ENCODE measurements at regions not wholly inside any gene's neighbourhood (a gene's known extent, or its start where the extent isn't known, plus 50 kb on each side); places are given as distances from the start of the nearest gene placed in this dataset.
"Not testable (repeated sequence)": the region's sequence is repeated elsewhere in the genome, so short reads cannot be mapped to it uniquely, and the experiment has no call there.

- no CpG with 5 or more reads among the region's 2 CpGs for WGBS (ENCODE audit: insufficient coverage)
- H3K9me3 Mint-ChIP-seq (ENCODE audit: insufficient read depth); H3K27ac ChIP-seq (ENCODE audit: low read length in 2 of 2); H3K27me3 ChIP-seq (replicated peaks in 1 of 4; ENCODE audit: control extremely low read depth in 1 of 4, control insufficient read depth in 3 of 4, insufficient read depth in 4 of 4, low read length in 3 of 4); H3K4me1 Mint-ChIP-seq; H3K4me2 ChIP-seq (replicated peaks; ENCODE audit: low read depth, low read length, poor library complexity, severe bottlenecking); H3K27ac Mint-ChIP-seq; DNase-seq; H3K79me2 ChIP-seq (ENCODE audit: control insufficient read depth, insufficient read depth, low read length); H3K9me3 ChIP-seq (ENCODE audit: control extremely low read depth in 1 of 3, control insufficient read depth in 2 of 3, insufficient read depth in 1 of 3, low read length in 2 of 3); H3K4me3 ChIP-seq (ENCODE audit: control extremely low read depth in 1 of 5, extremely low read depth in 1 of 5, insufficient read depth in 1 of 5, low read depth in 2 of 5, low read length in 4 of 5); H3K4me3 Mint-ChIP-seq; H2AFZ ChIP-seq (ENCODE audit: insufficient read depth, low read depth, low read length, poor library complexity, severe bottlenecking); intact Hi-C loops (cut with micrococcal nuclease); H3K9ac ChIP-seq (ENCODE audit: low read length); ATAC-seq (ENCODE audit: low read depth); CTCF ChIA-PET; H3K27me3 Mint-ChIP-seq; H4K20me1 ChIP-seq (ENCODE audit: control insufficient read depth, insufficient read depth, low read length, poor library complexity, severe bottlenecking); H3K36me3 ChIP-seq (replicated peaks in 1 of 2; ENCODE audit: control extremely low read depth in 1 of 2, control insufficient read depth in 1 of 2, extremely low read depth in 1 of 2, insufficient read depth in 2 of 2, low read length in 1 of 2); POLR2A ChIA-PET; H3K4me1 ChIP-seq (ENCODE audit: control insufficient read depth in 2 of 2, insufficient read depth in 2 of 2, low read length in 2 of 2): not testable (repeated sequence)
Observed at GRCh38 chrY:26167332-26167731, 545.4 kb downstream of the CDY1 start.

- H3K27ac Mint-ChIP-seq; H3K9ac ChIP-seq (ENCODE audit: low read length); CTCF ChIA-PET; H3K9me3 Mint-ChIP-seq (ENCODE audit: insufficient read depth); H2AFZ ChIP-seq (ENCODE audit: insufficient read depth, low read depth, low read length, poor library complexity, severe bottlenecking); H3K4me2 ChIP-seq (replicated peaks; ENCODE audit: low read depth, low read length, poor library complexity, severe bottlenecking); H3K79me2 ChIP-seq (ENCODE audit: control insufficient read depth, insufficient read depth, low read length); H4K20me1 ChIP-seq (ENCODE audit: control insufficient read depth, insufficient read depth, low read length, poor library complexity, severe bottlenecking); H3K27ac ChIP-seq (ENCODE audit: low read length in 2 of 2); ATAC-seq (ENCODE audit: low read depth); H3K27me3 ChIP-seq (replicated peaks in 1 of 4; ENCODE audit: control extremely low read depth in 1 of 4, control insufficient read depth in 3 of 4, insufficient read depth in 4 of 4, low read length in 3 of 4); intact Hi-C loops (cut with micrococcal nuclease); H3K4me3 Mint-ChIP-seq; H3K9me3 ChIP-seq (ENCODE audit: control extremely low read depth in 1 of 3, control insufficient read depth in 2 of 3, insufficient read depth in 1 of 3, low read length in 2 of 3); POLR2A ChIA-PET; H3K4me1 Mint-ChIP-seq; H3K4me1 ChIP-seq (ENCODE audit: control insufficient read depth in 2 of 2, insufficient read depth in 2 of 2, low read length in 2 of 2); H3K27me3 Mint-ChIP-seq; H3K4me3 ChIP-seq (ENCODE audit: control extremely low read depth in 1 of 5, extremely low read depth in 1 of 5, insufficient read depth in 1 of 5, low read depth in 2 of 5, low read length in 4 of 5); H3K36me3 ChIP-seq (replicated peaks in 1 of 2; ENCODE audit: control extremely low read depth in 1 of 2, control insufficient read depth in 1 of 2, extremely low read depth in 1 of 2, insufficient read depth in 2 of 2, low read length in 1 of 2); DNase-seq: not testable (repeated sequence)
- no CpG with 5 or more reads among the region's 6 CpGs for WGBS (ENCODE audit: insufficient coverage)
Observed at GRCh38 chrY:26179326-26179725, 557.4 kb downstream of the CDY1 start.

DNA sequence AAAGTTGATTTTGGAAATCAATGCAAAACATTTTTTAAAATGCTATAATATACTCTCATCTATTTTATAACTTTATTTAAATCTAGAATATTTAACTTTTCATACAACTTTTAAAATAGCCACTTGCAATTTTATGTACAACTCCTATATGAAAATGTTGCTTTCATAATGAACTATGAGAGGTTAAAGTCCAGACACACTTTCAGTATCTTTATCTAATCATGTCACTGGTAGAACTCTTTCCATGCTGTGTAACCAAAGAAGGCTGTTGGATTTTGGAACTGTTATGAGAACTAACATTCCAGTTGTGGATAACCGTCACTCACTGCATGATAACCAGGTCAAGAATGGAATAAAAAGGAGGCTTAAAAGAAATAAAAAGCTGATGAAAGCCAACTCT, 603.1 kb downstream of the CDY1 start:
- H3K27ac Mint-ChIP-seq; H3K4me3 Mint-ChIP-seq; ATAC-seq (ENCODE audit: low read depth); H3K4me1 ChIP-seq (ENCODE audit: control insufficient read depth in 2 of 2, insufficient read depth in 2 of 2, low read length in 2 of 2); H3K79me2 ChIP-seq (ENCODE audit: control insufficient read depth, insufficient read depth, low read length); POLR2A ChIA-PET; H3K4me2 ChIP-seq (replicated peaks; ENCODE audit: low read depth, low read length, poor library complexity, severe bottlenecking); H3K27ac ChIP-seq (ENCODE audit: low read length in 2 of 2); H3K4me3 ChIP-seq (ENCODE audit: control extremely low read depth in 1 of 5, extremely low read depth in 1 of 5, insufficient read depth in 1 of 5, low read depth in 2 of 5, low read length in 4 of 5); H2AFZ ChIP-seq (ENCODE audit: insufficient read depth, low read depth, low read length, poor library complexity, severe bottlenecking); H3K27me3 Mint-ChIP-seq; CTCF ChIA-PET; H3K27me3 ChIP-seq (replicated peaks in 1 of 4; ENCODE audit: control extremely low read depth in 1 of 4, control insufficient read depth in 3 of 4, insufficient read depth in 4 of 4, low read length in 3 of 4); H3K9ac ChIP-seq (ENCODE audit: low read length); intact Hi-C loops (cut with micrococcal nuclease); DNase-seq; H3K9me3 Mint-ChIP-seq (ENCODE audit: insufficient read depth); H3K4me1 Mint-ChIP-seq; H3K9me3 ChIP-seq (ENCODE audit: control extremely low read depth in 1 of 3, control insufficient read depth in 2 of 3, insufficient read depth in 1 of 3, low read length in 2 of 3); H3K36me3 ChIP-seq (replicated peaks in 1 of 2; ENCODE audit: control extremely low read depth in 1 of 2, control insufficient read depth in 1 of 2, extremely low read depth in 1 of 2, insufficient read depth in 2 of 2, low read length in 1 of 2); H4K20me1 ChIP-seq (ENCODE audit: control insufficient read depth, insufficient read depth, low read length, poor library complexity, severe bottlenecking): not testable (repeated sequence)
- WGBS (ENCODE audit: insufficient coverage): no CpG with 5 or more reads among the region's 1 CpG

- H3K79me2 ChIP-seq (ENCODE audit: control insufficient read depth, insufficient read depth, low read length); DNase-seq; H3K27ac ChIP-seq (ENCODE audit: low read length in 2 of 2); H3K4me3 ChIP-seq (ENCODE audit: control extremely low read depth in 1 of 5, extremely low read depth in 1 of 5, insufficient read depth in 1 of 5, low read depth in 2 of 5, low read length in 4 of 5); H3K27ac Mint-ChIP-seq; intact Hi-C loops (cut with micrococcal nuclease); H3K36me3 ChIP-seq (replicated peaks in 1 of 2; ENCODE audit: control extremely low read depth in 1 of 2, control insufficient read depth in 1 of 2, extremely low read depth in 1 of 2, insufficient read depth in 2 of 2, low read length in 1 of 2); POLR2A ChIA-PET; H3K27me3 Mint-ChIP-seq; H3K9ac ChIP-seq (ENCODE audit: low read length); H3K9me3 ChIP-seq (ENCODE audit: control extremely low read depth in 1 of 3, control insufficient read depth in 2 of 3, insufficient read depth in 1 of 3, low read length in 2 of 3); ATAC-seq (ENCODE audit: low read depth); H3K27me3 ChIP-seq (replicated peaks in 1 of 4; ENCODE audit: control extremely low read depth in 1 of 4, control insufficient read depth in 3 of 4, insufficient read depth in 4 of 4, low read length in 3 of 4); H3K4me3 Mint-ChIP-seq; H4K20me1 ChIP-seq (ENCODE audit: control insufficient read depth, insufficient read depth, low read length, poor library complexity, severe bottlenecking); H3K9me3 Mint-ChIP-seq (ENCODE audit: insufficient read depth); H3K4me2 ChIP-seq (replicated peaks; ENCODE audit: low read depth, low read length, poor library complexity, severe bottlenecking); H3K4me1 Mint-ChIP-seq; H2AFZ ChIP-seq (ENCODE audit: insufficient read depth, low read depth, low read length, poor library complexity, severe bottlenecking); CTCF ChIA-PET; H3K4me1 ChIP-seq (ENCODE audit: control insufficient read depth in 2 of 2, insufficient read depth in 2 of 2, low read length in 2 of 2): not testable (repeated sequence)
- WGBS (ENCODE audit: insufficient coverage): no CpG with 5 or more reads among the region's 1 CpG
Observed at GRCh38 chrY:26225468-26225867, 603.6 kb downstream of the CDY1 start.
